ENCODE measurements at regions not wholly inside any gene's neighbourhood (a gene's known extent, or its start where the extent isn't known, plus 50 kb on each side); places are given as distances from the start of the nearest gene placed in this dataset.

GRCh38 chr10:78292250-78292981 lies 258.8 kb downstream of the RPS24 start:
- TF ChIP-seq EGR1 (IDR thresholded peaks at IDR 0.05) (no peak), REST (IDR thresholded peaks at IDR 0.05; ENCODE audit: low read depth) (no peak), TEAD4 (IDR thresholded peaks at IDR 0.05) (no peak), EP300 (IDR thresholded peaks at IDR 0.05; ENCODE audit: borderline replicate concordance) (no peak), YY1 (IDR thresholded peaks at IDR 0.05; ENCODE audit: low read depth) (no peak), TCF12 (IDR thresholded peaks at IDR 0.05; ENCODE audit: low read depth) (no peak), FOXM1 (IDR thresholded peaks at IDR 0.05; ENCODE audit: borderline replicate concordance, low read depth) (no peak), TAF1 (IDR thresholded peaks at IDR 0.05; ENCODE audit: low read depth) (no peak), RAD21 (IDR thresholded peaks at IDR 0.05; ENCODE audit: low read depth) (no peak)

DNA sequence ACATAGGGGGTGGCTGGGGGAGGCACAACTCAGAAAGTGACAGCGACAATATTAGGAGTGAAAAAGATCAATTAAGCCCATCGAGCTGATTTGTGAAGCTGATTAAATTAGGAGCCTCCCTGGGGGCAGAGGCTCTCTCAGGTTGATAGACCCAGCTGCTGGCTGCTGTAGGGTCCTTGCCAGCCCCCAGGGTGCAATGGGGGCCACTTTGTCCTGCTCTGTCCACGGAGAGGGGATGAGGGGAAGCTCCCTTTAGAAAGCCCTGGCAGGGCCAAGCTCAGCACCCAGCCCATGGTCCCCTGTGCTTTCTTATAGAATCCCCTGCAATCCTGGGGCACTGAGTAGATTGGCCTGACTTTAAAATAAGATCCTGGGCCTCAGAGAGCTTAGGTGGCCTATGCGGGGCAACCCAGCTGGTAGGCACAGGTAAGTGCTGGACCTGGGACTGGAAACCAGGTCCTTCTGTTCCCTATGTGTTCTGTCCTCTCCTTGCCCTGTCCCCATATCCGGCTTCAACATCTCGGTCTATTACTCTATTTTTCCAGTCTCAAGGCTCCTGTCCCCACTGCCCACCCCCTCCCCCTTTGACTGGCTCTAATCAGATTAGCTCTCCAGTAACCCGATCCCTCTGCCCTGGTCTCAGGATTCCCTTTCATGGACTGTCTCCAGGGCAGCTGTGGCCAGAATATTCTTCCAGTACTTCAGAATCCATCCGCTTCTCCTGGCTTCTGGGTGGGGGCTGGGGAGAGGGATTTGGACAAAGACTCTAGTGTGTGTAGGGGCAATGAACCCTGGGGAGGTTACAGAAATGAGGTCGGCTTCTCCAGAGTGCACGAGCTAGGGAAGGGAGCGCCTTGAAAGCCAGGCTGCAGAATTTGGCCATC lies 259.6 kb downstream of the RPS24 start:
- TF ChIP-seq YY1 (IDR thresholded peaks at IDR 0.05; ENCODE audit: low read depth) (no peak), REST (IDR thresholded peaks at IDR 0.05; ENCODE audit: low read depth) (no peak), CEBPB (IDR thresholded peaks at IDR 0.05) (no peak), RAD21 (IDR thresholded peaks at IDR 0.05; ENCODE audit: low read depth) (no peak), USF1 (IDR thresholded peaks at IDR 0.05) (no peak), MAX (IDR thresholded peaks at IDR 0.05) (no peak), FOXM1 (IDR thresholded peaks at IDR 0.05; ENCODE audit: borderline replicate concordance, low read depth) (no peak), TEAD4 (IDR thresholded peaks at IDR 0.05) (no peak), ZBTB7A (IDR thresholded peaks at IDR 0.05; ENCODE audit: low read depth) (no peak), TCF12 (IDR thresholded peaks at IDR 0.05; ENCODE audit: low read depth) (no peak), CREB1 (IDR thresholded peaks at IDR 0.05; ENCODE audit: low read depth) (no peak), NFIC (IDR thresholded peaks at IDR 0.05) (no peak), EGR1 (IDR thresholded peaks at IDR 0.05) (no peak), TAF1 (IDR thresholded peaks at IDR 0.05; ENCODE audit: low read depth) (no peak), EP300 (IDR thresholded peaks at IDR 0.05; ENCODE audit: borderline replicate concordance) (no peak)

- TF ChIP-seq CREB1 (IDR thresholded peaks at IDR 0.05; ENCODE audit: low read depth) (no peak), CEBPB (IDR thresholded peaks at IDR 0.05) (no peak), YY1 (IDR thresholded peaks at IDR 0.05; ENCODE audit: low read depth) (no peak), USF1 (IDR thresholded peaks at IDR 0.05) (no peak), TAF1 (IDR thresholded peaks at IDR 0.05; ENCODE audit: low read depth) (no peak), TEAD4 (IDR thresholded peaks at IDR 0.05) (no peak)
These were observed 261.6 kb downstream of the RPS24 start for GRCh38 chr10:78295242-78295641.

DNA sequence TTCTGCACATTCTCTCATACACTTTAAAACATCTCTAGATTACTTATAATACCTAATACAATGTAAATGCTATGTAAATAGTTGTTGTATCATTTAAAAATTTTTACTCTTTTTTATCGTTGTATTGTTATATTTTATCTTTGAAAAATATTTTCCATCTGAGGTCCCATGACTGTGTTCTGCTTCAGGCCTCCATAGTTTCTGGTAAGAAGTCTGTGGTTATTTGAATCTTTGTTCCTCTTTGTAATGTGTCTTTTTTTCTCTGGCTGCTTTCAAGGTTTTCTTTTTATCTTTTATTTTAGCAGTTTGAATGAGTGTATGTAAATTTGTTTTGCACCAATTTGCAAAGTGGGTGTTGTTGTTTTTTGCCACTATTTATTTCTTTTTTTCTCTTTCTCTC lies 263.1 kb downstream of the RPS24 start:
- TF ChIP-seq MAX (IDR thresholded peaks at IDR 0.05): no peak

DNA sequence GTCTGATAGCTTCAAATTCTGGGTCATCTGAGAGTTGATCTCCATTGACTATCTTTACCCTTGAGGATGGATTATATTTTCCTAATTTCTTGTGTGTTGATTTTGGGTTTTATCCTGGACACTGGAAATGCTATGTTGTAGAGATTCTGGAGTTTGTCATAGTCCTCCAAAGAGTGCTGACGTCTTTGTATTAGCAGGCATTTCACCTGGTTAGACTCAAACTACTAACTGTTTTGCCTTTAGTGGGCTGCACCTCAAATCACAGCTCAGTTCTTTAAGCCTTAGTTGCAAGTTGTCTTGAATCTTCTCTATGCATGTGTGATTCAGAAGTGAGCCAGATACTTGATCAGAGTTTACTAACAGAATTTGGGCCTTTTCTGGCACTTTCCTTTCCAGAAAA lies 264.3 kb downstream of the RPS24 start:
- no peak for TF ChIP-seq EGR1 (IDR thresholded peaks at IDR 0.05)
- TF ChIP-seq REST (IDR thresholded peaks at IDR 0.05; ENCODE audit: low read depth): no peak
- TF ChIP-seq ZBTB7A (IDR thresholded peaks at IDR 0.05; ENCODE audit: low read depth): no peak
- no peak for TF ChIP-seq NFIC (IDR thresholded peaks at IDR 0.05)
- no peak for TF ChIP-seq TCF12 (IDR thresholded peaks at IDR 0.05; ENCODE audit: low read depth)
- TF ChIP-seq CREB1 (IDR thresholded peaks at IDR 0.05; ENCODE audit: low read depth): no peak
- no peak for TF ChIP-seq MAX (IDR thresholded peaks at IDR 0.05)
- TF ChIP-seq CEBPB (IDR thresholded peaks at IDR 0.05): no peak
- TF ChIP-seq YY1 (IDR thresholded peaks at IDR 0.05; ENCODE audit: low read depth): no peak
- no peak for TF ChIP-seq RAD21 (IDR thresholded peaks at IDR 0.05; ENCODE audit: low read depth)

All from Ishikawa (cell line).